PC-9 (cell line): ENCODE measurements at regions not wholly inside any gene's neighbourhood (a gene's known extent, or its start where the extent isn't known, plus 50 kb on each side); places are given as distances from the start of the nearest gene placed in this dataset.

Source experiments
- BruUV-seq: library from RNA; stranded (reverse); fragments of 400-500 nt; replicated peaks from 2 replicates; lab custom pipeline; 2021; lab: Mats Ljungman, UMichigan
- CTCF ChIA-PET: fragments of 300-600 bp; sonication (Branson Sonifier 250); formaldehyde crosslinking; loops from one replicate; lab custom pipeline; 2022; ENCODE audit warnings: antibody characterized with exemption; lab: Charles Lee
- POLR2A ChIA-PET: fragments of 300-600 bp; sonication (Branson Sonifier 250); formaldehyde crosslinking; loops from one replicate; lab custom pipeline; 2022; ENCODE audit warnings: antibody characterized with exemption; ENCODE audit not compliant: unreplicated experiment; lab: Charles Lee
- DNase-seq, 2 experiments: peaks; one replicate each; pipeline versions ENCODE4 v3.0.0 to v3.0.0-alpha.2; 2015 to 2022; ENCODE audit warnings: mixed read lengths in 1 of 2
- H2AFZ ChIP-seq: fragments of 200-600 bp; sonication (generic); 2 replicates; pipeline ENCODE4 v1.8.1; 2017; ENCODE audit warnings: antibody characterized with exemption
- H3F3A ChIP-seq: fragments of 200-600 bp; sonication (generic); 2 replicates; pipeline ENCODE4 v1.8.1; 2017; ENCODE audit warnings: antibody characterized with exemption, mild to moderate bottlenecking, low read depth; ENCODE audit not compliant: insufficient read depth
- H3K27ac ChIP-seq: fragments of 200-600 bp; sonication (generic); 2 replicates; pipeline ENCODE4 v1.6.1; 2016; ENCODE audit warnings: mixed run types
- H3K27me3 ChIP-seq: fragments of 200-600 bp; sonication (generic); 2 replicates; pipeline ENCODE4 v1.6.1; 2016; ENCODE audit warnings: low read depth, mixed run types; ENCODE audit not compliant: insufficient read depth
- H3K36me3 ChIP-seq: fragments of 200-600 bp; sonication (generic); 2 replicates; pipeline ENCODE4 v1.6.1; 2016; ENCODE audit warnings: low read depth, mixed run types
- H3K4me1 ChIP-seq: fragments of 200-600 bp; sonication (generic); replicated peaks from 2 replicates; pipeline ENCODE4 v1.6.1; 2016; ENCODE audit warnings: mixed run types; ENCODE audit not compliant: insufficient read depth
- H3K4me2 ChIP-seq: fragments of 200-600 bp; sonication (generic); 2 replicates; pipeline ENCODE4 v1.6.1; 2017; ENCODE audit warnings: mixed run types
- H3K4me3 ChIP-seq: fragments of 200-600 bp; sonication (generic); 2 replicates; pipeline ENCODE4 v1.6.1; 2016; ENCODE audit warnings: mixed run types
- H3K79me2 ChIP-seq: fragments of 200-600 bp; sonication (generic); 2 replicates; pipeline ENCODE4 v1.6.1; 2017; ENCODE audit warnings: low read depth, mixed run types
- H3K9me2 ChIP-seq: fragments of 200-600 bp; sonication (generic); 2 replicates; pipeline ENCODE4 v1.8.1; 2017; ENCODE audit warnings: mild to moderate bottlenecking; ENCODE audit not compliant: insufficient read depth
- H3K9me3 ChIP-seq: fragments of 200-600 bp; sonication (generic); 2 replicates; pipeline ENCODE4 v1.8.1; 2016; ENCODE audit warnings: low read depth; ENCODE audit not compliant: insufficient read depth
- H4K20me1 ChIP-seq: fragments of 200-600 bp; sonication (generic); 2 replicates; pipeline ENCODE4 v1.8.1; 2017; ENCODE audit not compliant: insufficient read depth
- EZH2 ChIP-seq: fragments of 200-600 bp; sonication (generic); IDR thresholded peaks from 2 replicates; pipeline ENCODE4 v1.8.0; 2017; ENCODE audit warnings: antibody characterized with exemption, low read depth
- intact Hi-C: fragments of 100-400 bp; cut with micrococcal nuclease; formaldehyde crosslinking; loops from one replicate; pipeline ENCODE4 v1.10.0; 2022; ENCODE audit not compliant: unreplicated experiment
- TF ChIP-seq, protein P1 (sequence below): fragments of 200-600 bp; sonication (generic); conservative IDR thresholded peaks from 2 replicates; pipeline ENCODE4 v1.6.1; 2017; ENCODE audit warnings: mixed run types, antibody characterized with exemption, mild to moderate bottlenecking, moderate library complexity

DNA sequence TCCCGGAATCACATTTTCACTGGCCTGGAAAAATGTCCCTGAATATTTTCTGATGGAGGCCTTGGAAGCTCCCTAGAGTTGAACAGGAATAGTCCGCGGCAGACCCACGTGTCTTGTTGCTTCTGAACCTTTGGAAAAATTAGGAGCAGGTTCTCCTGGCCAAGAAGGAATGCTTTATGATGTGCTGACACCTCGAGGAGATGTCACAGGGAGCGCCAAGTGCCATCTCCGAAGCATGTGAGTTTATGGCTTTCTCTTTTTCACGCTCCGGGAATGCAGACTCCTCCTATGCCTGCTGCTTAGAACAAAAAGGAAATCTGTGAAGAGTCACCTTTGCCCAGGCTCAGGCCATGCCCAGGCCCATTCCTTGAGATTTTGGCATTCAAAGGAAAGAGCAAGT lies 84.6 kb downstream of the BOD1 start:
- Histone ChIP-seq H3F3A (no peaks in the 10 kb centered on the region; the same call in 1 of the 2 replicates), H3K79me2 (no peaks in the 10 kb centered on the region), H4K20me1 (no peaks in the 10 kb centered on the region), H3K27me3 (no peaks in the 10 kb centered on the region), H3K9me3 (0 out of 2 replicates have a peak, but pooled peaks cover 3% of the 10 kb centered on the region), H3K9me2 (no peaks in the 10 kb centered on the region), H3K36me3 (no peaks in the 10 kb centered on the region), H2AFZ (no peak overlapping the region), H3K4me1 (peaks cover 13% of the 10 kb centered on the region; the same call in 1 of the 2 replicates), H3K4me2 (no peak overlapping the region), H3K27ac (no peak overlapping the region), H3K4me3 (no peak overlapping the region)
- no TSS peak for BruUV-seq
- no peak for TF ChIP-seq EZH2
- TF ChIP-seq, protein P1, sequence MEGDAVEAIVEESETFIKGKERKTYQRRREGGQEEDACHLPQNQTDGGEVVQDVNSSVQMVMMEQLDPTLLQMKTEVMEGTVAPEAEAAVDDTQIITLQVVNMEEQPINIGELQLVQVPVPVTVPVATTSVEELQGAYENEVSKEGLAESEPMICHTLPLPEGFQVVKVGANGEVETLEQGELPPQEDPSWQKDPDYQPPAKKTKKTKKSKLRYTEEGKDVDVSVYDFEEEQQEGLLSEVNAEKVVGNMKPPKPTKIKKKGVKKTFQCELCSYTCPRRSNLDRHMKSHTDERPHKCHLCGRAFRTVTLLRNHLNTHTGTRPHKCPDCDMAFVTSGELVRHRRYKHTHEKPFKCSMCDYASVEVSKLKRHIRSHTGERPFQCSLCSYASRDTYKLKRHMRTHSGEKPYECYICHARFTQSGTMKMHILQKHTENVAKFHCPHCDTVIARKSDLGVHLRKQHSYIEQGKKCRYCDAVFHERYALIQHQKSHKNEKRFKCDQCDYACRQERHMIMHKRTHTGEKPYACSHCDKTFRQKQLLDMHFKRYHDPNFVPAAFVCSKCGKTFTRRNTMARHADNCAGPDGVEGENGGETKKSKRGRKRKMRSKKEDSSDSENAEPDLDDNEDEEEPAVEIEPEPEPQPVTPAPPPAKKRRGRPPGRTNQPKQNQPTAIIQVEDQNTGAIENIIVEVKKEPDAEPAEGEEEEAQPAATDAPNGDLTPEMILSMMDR, result no peak
- intact Hi-C loops, result no loop called here
- no peak for DNase-seq
- ChIA-PET POLR2A (no interaction called here), CTCF (no interaction called here)

DNA sequence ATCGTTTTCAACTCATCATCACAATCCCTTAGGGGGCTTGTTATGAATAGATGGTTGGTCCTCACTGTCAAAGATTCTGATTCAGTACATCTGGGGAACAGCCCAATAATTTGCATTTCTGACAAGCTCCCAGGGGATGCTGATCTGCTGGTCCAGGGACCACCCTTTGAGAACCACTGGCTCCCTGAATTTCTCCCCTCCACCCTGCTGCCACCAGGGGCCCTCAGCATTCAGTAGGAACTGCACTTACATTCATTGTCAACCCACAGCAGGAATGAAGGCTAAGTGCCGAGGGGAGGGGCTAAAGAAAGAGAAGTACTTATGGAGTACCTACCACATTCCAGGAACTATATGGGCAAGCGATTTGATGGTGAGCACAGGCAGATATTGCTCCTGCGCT lies 85.9 kb downstream of the BOD1 start:
- no peaks in the 10 kb centered on the region for H3K79me2 ChIP-seq
- ChIA-PET CTCF (no interaction called here), POLR2A (no interaction called here)
- no peaks in the 10 kb centered on the region for H3K36me3 ChIP-seq
- no peaks in the 10 kb centered on the region for H3K9me2 ChIP-seq
- H3K9me3 ChIP-seq, result 0 out of 2 replicates have a peak, but pooled peaks cover 3% of the 10 kb centered on the region
- intact Hi-C loops, result no loop called here
- DNase-seq, result no peak
- H3K4me2 ChIP-seq, result no peak overlapping the region
- no peaks in the 10 kb centered on the region for H3K27me3 ChIP-seq
- H4K20me1 ChIP-seq, result no peaks in the 10 kb centered on the region
- H3K4me1 ChIP-seq, result 0 out of 2 replicates have a peak, but pooled peaks cover 2% of the 10 kb centered on the region
- TF ChIP-seq, protein P1, result no peak; the same call in 1 of the 2 replicates
- no peak for TF ChIP-seq EZH2
- no peaks in the 10 kb centered on the region for H3F3A ChIP-seq
- H2AFZ ChIP-seq, result no peak overlapping the region
- H3K4me3 ChIP-seq, result no peak overlapping the region
- no TSS peak for BruUV-seq
- H3K27ac ChIP-seq, result no peak overlapping the region

DNA sequence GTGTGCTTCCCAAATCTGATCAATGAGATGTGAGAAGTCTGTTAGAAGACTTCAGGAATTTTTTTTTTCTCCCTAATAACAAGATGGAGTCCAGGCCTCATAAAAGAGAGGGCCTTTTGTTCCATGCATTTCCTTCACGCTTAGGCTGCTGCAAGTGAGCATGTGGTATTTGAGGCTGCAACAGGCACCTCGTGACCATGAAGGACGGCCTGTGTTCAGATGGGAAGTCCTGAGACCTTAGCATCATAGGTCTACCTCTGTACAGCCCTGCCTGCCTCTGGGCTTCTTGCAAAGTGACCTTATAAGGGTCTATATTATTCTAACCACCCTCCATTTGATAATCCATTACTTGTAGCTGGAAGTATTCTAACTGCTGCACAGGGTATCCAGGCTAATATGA lies 86.6 kb downstream of the BOD1 start:
- intact Hi-C loops, result no loop called here
- Histone ChIP-seq H3K4me1 (no peaks in the 10 kb centered on the region), H3K27ac (no peak overlapping the region), H3K9me2 (no peaks in the 10 kb centered on the region), H3F3A (no peaks in the 10 kb centered on the region), H3K27me3 (no peaks in the 10 kb centered on the region), H3K4me3 (no peak overlapping the region), H3K36me3 (no peaks in the 10 kb centered on the region), H3K79me2 (no peaks in the 10 kb centered on the region), H3K4me2 (no peak overlapping the region), H3K9me3 (0 out of 2 replicates have a peak, but pooled peaks cover under 1% of the 10 kb centered on the region), H4K20me1 (no peaks in the 10 kb centered on the region), H2AFZ (no peak overlapping the region)
- POLR2A ChIA-PET, result no interaction called here
- no peak for TF ChIP-seq EZH2
- TF ChIP-seq, protein P1, result no peak
- BruUV-seq, result no TSS peak
- DNase-seq, result no peak
- CTCF ChIA-PET, result no interaction called here
